ENCODE measurements at regions not wholly inside any gene's neighbourhood (a gene's known extent, or its start where the extent isn't known, plus 50 kb on each side); places are given as distances from the start of the nearest gene placed in this dataset.

GRCh38 chr9:129235931-129236331 lies 57.9 kb upstream of the IER5L start:
- H3K27ac Mint-ChIP-seq: peak overlapping the region in 2 of 6 donors; percentile 36 to 49
- peaks cover 29 to 34% of the 10 kb centered on the region in 2 donors for H3K4me1 Mint-ChIP-seq
- peak in 2 of 3 donors; percentile 19 to 34 for DNase-seq
- H3K9me3 Mint-ChIP-seq: no peaks in the 10 kb centered on the region
- H3K4me3 Mint-ChIP-seq: peak overlapping the region; percentile 13 to 68 (median 51)
- peaks cover 0 to 2% (median 1%) of the 10 kb centered on the region in 3 donors for H3K27me3 Mint-ChIP-seq (ENCODE audit: low read depth in 3 of 3)
- H3K36me3 Mint-ChIP-seq: peaks cover 0 to 10% (median 0%) of the 10 kb centered on the region in 3 donors

GRCh38 chr9:129235041-129235930 lies 57.2 kb upstream of the IER5L start:
- Mint-ChIP-seq H3K4me3 (peak overlapping the region; percentile 13 to 68 (median 51)), H3K4me1 (peaks cover 29 to 34% of the 10 kb centered on the region in 2 donors), H3K27ac (peak overlapping the region in 2 of 6 donors; percentile 46 to 49), H3K9me3 (no peaks in the 10 kb centered on the region), H3K27me3 (ENCODE audit: low read depth in 3 of 3) (peaks cover 0 to 2% (median 1%) of the 10 kb centered on the region in 3 donors), H3K36me3 (peaks cover 0 to 10% (median 0%) of the 10 kb centered on the region in 3 donors)
- DNase-seq: no peak

- Mint-ChIP-seq H3K36me3 (peaks cover 0 to 10% (median 0%) of the 10 kb centered on the region in 3 donors), H3K27ac (peak overlapping the region in 1 of 6 donors; percentile 58), H3K9me3 (no peaks in the 10 kb centered on the region), H3K27me3 (ENCODE audit: low read depth in 3 of 3) (peaks cover 0 to 3% (median 1%) of the 10 kb centered on the region in 3 donors), H3K4me3 (no peak overlapping the region), H3K4me1 (peaks cover 29 to 34% of the 10 kb centered on the region in 2 donors)
- DNase-seq: no peak
These were observed 56.4 kb upstream of the IER5L start for GRCh38 chr9:129234491-129234890.

- no peak for DNase-seq
- H3K36me3 Mint-ChIP-seq: peaks cover 0 to 10% (median 0%) of the 10 kb centered on the region in 3 donors
- H3K27ac Mint-ChIP-seq: peak overlapping the region in 3 of 6 donors; percentile 25 to 50 (median 29)
- peaks cover 0 to 4% (median 1%) of the 10 kb centered on the region in 3 donors for H3K27me3 Mint-ChIP-seq (ENCODE audit: low read depth in 3 of 3)
- H3K4me3 Mint-ChIP-seq: no peak overlapping the region
- H3K4me1 Mint-ChIP-seq: peaks cover 29 to 34% of the 10 kb centered on the region in 2 donors
- no peaks in the 10 kb centered on the region for H3K9me3 Mint-ChIP-seq
These were observed 55.0 kb upstream of the IER5L start for GRCh38 chr9:129232839-129233591.

GRCh38 chr9:129231759-129232158 lies 53.7 kb upstream of the IER5L start:
- Mint-ChIP-seq H3K9me3 (no peaks in the 10 kb centered on the region), H3K4me3 (no peak overlapping the region), H3K4me1 (peaks cover 24 to 30% of the 10 kb centered on the region in 2 donors), H3K27me3 (ENCODE audit: low read depth in 3 of 3) (peaks cover 0 to 4% (median 1%) of the 10 kb centered on the region in 3 donors), H3K36me3 (peaks cover 0 to 10% (median 0%) of the 10 kb centered on the region in 3 donors), H3K27ac (peak overlapping the region in 1 of 6 donors; percentile 4)
- no peak for DNase-seq

GRCh38 chr9:129231022-129231739 lies 53.1 kb upstream of the IER5L start:
- H3K4me3 Mint-ChIP-seq: no peak overlapping the region
- H3K9me3 Mint-ChIP-seq: no peaks in the 10 kb centered on the region
- H3K27ac Mint-ChIP-seq: no peak overlapping the region
- H3K36me3 Mint-ChIP-seq: peaks cover 0 to 10% (median 0%) of the 10 kb centered on the region in 3 donors
- H3K4me1 Mint-ChIP-seq: peaks cover 21 to 29% of the 10 kb centered on the region in 2 donors
- DNase-seq: no peak
- H3K27me3 Mint-ChIP-seq (ENCODE audit: low read depth in 3 of 3): peaks cover 0 to 4% (median 1%) of the 10 kb centered on the region in 3 donors

GRCh38 chr9:129230302-129230701 lies 52.2 kb upstream of the IER5L start:
- Mint-ChIP-seq H3K27me3 (ENCODE audit: low read depth in 3 of 3) (peaks cover 0 to 4% (median 4%) of the 10 kb centered on the region in 3 donors), H3K27ac (peak overlapping the region in 2 of 6 donors; percentile 23 to 74), H3K4me3 (no peak overlapping the region), H3K4me1 (peaks cover 21 to 29% of the 10 kb centered on the region in 2 donors), H3K36me3 (peaks cover 0 to 10% (median 0%) of the 10 kb centered on the region in 3 donors), H3K9me3 (no peaks in the 10 kb centered on the region)
- DNase-seq: no peak
